Left renal cortex interstitium (tissue), 4 donors: ENCODE measurements at regions not wholly inside any gene's neighbourhood (a gene's known extent, or its start where the extent isn't known, plus 50 kb on each side); places are given as distances from the start of the nearest gene placed in this dataset.
A peak's percentile ranks its signal among the peaks of the same experiment; 100 is the strongest.
"Not testable (repeated sequence)": the region's sequence is repeated elsewhere in the genome, so short reads cannot be mapped to it uniquely, and the experiment has no call there.

Source experiments
- DNase-seq, 4 donors: peaks; one replicate each; pipeline ENCODE4 v3.0.0-alpha.2; 2013; ENCODE audit warnings: low read depth in 4 of 4, low spot score in 2 of 4, missing footprints in 1 of 4

GRCh38 chr1:198417039-198417438 lies 123.4 kb downstream of the ATP6V1G3 start:
- no peak for DNase-seq

DNA sequence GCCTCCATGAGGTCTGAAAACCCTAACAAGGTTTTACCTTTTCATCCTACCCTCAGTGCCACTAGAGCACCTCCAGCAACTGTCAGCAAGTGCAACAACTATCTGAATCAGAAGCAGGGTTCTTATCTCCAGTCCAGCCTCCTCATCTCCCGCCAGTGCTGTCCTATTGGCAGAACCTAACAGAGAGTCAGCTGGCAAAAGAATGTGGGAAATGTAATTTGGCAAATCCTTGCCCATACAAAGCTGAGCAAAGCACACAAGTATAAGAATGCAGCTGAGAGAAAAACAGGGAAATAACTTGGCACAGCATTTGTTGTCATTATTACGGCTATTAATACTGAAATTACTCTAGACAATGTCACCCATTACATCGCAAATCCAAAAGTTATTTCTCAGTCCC lies 124.2 kb downstream of the ATP6V1G3 start:
- no peak for DNase-seq

GRCh38 chr1:198411240-198411639 lies 129.2 kb downstream of the ATP6V1G3 start:
- no peak for DNase-seq

DNA sequence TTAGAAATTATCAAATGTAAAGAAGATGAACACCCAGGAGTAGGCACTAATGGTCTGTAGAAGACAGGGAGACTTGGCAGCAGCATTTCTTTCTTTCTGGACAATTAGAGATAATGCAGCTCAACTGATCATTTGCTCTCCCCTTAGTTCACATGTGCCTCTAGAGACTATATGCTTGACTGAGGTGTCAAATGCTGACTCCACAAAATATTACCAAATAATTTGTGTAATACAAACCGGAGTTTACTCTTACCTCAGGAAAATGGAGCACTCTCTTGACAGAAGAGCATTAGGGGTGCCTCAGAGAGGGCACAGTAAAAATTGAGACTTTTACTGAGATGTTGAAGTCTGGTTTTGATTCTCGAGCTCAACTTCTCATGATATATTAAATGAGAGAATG lies 131.8 kb downstream of the ATP6V1G3 start:
- no peak for DNase-seq

DNA sequence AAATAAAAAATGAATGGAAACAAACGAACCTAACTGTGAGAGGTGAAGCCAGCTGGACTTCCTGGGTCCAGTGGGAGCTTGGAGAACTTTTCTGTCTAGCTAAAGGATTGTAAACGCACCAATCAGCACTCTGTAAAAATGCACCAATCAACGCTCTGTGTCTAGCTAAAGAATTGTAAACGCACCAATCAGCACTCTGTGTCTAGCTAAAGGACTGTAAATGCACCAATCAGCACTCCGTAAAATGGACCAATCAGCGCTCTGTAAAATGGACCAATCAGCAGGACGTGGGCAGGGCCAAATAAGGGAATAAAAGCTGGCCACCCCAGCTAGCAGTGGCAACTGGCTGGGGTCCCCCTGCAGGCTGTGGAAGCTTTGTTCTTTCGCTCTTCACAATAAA lies 135.8 kb downstream of the ATP6V1G3 start:
- not testable (repeated sequence) for DNase-seq

DNA sequence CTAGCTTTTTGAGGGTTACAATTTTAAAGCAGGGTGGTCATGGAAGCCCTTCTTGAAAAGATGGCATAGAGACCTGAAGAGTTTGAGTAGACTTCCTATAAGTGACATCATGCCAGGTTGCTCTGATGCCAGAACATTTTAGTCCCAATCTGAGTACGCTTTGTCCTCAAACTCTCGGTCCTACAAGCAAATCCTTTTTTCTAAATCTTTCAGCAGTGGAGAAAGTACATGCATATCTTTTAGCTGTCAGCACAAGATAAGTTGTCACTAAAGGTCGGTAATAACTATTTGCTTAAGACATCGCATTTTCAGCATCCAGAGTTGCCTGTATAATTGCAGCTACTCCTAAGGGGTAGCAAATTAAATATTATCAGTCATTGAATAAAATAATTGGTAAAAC lies 140.4 kb downstream of the ATP6V1G3 start:
- DNase-seq, result no peak

DNA sequence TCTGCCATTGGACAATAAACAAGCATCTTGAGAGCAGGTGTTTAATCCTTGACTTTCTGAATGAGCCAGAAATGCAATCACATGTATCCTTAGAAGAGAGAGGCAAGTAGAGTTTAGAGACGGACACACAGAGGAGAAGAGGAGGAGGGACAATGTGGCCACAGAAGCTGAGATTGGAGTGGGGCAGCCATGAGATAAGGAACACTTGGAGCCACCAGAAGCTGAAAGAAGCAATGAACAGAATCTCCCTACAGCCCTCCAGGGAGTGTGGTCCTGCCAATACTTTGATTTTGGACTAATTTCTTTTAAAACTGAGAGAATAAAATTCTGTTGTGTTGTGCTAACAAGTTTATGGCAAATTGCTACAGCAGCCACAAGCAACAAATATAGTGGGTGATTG lies 141.0 kb downstream of the ATP6V1G3 start:
- DNase-seq, result no peak

DNA sequence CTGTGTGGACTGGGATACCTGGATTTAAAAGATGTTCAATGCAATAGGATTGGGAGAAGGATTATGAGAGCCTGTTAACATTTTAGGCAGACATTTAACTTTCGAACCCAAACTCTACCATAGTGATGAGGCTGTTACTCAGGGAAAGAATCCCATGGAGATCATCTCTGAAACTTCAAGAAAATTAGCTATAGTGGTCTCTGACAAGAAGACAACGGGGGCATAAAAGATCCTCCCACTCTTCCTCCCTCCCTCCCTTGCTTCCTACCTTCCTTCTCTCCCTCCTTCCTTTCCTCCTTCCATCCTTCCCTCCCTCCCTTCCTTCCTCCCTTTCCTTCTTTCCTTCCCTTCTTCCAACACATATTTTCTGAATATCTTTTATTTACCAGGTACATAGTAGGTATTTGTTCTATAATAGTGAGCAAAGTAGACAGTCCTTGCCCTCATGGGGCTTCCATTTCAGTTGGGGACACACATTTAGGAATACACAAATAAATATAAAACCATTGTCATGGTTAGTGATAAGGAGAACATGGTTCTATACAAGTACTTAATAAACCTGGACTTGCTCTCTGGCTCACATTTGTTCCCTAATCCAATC lies 143.2 kb downstream of the ATP6V1G3 start:
- DNase-seq, result no peak

DNA sequence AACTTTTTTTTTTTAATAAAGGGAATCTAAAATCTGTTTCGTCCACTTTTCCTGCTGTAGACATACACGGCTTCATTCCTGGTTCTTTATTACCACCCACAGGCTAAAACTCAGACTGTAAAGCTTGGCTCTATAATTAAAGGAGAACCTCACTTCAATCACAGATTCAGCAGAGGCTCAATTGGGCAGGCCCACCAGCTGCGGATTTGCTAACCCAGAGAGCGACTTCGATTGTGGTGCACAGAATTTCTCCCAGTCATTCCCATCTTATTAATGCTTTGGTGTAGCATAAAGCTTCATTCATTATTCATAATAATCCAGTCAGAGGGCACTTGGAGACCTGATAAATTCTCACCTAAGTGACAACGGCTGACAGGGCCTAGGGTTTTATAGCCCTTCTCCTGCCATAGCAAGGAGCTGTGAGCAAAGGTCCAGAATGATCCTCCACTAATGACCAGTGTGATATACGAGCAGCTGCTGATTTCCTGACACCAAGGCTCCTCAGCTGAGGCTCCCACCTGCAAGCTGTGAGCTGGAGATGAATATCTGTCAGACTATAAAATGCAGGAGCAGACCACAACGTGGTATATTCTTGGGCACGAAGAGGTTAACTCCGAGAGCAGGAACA lies 149.0 kb downstream of the ATP6V1G3 start:
- DNase-seq, result peak in 1 of 4 donors; percentile 2

GRCh38 chr1:198387587-198387986 lies 152.9 kb downstream of the ATP6V1G3 start:
- DNase-seq, result no peak

DNA sequence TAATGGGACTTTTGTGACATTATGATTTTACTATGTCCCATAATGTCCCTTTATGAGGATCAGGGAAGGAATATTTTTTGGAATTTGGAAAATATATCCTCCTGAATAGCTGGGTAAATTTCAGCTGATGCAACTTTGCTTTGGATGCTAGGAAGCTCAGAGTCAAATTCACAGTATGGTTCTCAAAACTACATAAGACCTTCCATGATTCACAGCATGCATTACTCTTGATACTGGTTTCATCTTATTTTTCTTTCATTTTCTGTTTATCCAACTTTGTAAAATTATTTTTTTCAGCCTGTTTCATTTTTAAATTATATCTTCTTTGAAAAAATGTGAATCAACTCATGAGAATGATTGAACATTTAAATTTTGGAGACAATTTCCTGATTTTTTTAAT lies 160.2 kb downstream of the ATP6V1G3 start:
- DNase-seq, result no peak

- DNase-seq, result no peak
Measured at GRCh38 chr1:198377702-198378101, 162.8 kb downstream of the ATP6V1G3 start.

- no peak for DNase-seq
Measured at GRCh38 chr1:198374288-198374687, 166.2 kb downstream of the ATP6V1G3 start.

DNA sequence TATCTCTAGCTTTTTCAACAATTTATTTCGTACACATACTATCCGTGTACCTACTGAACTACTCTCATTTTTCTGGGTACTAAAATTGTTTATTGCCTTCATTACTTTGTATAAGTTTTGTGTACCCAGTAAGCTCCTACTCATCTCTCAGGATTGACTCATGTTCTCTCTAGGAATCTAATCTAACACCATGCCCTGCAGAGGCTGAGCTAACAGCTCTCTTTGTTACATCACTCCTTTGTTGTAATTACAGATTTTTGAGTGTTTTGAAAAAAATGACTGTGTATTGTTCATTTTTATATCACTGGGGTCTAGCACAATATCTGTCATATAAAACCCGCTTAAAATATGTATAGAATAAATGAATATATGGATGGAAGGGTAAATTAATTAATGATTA lies 167.1 kb downstream of the ATP6V1G3 start:
- DNase-seq, result no peak
